HUES48 (cell line): ENCODE measurements at regions not wholly inside any gene's neighbourhood (a gene's known extent, or its start where the extent isn't known, plus 50 kb on each side); places are given as distances from the start of the nearest gene placed in this dataset.

ENCODE experiments used
- H3K27ac ChIP-seq: one replicate; pipeline ENCODE4 v1.7.0; 2013; ENCODE audit warnings: low read depth, low read length, inconsistent platforms
- H3K27me3 ChIP-seq: 2 replicates; pipeline ENCODE4 v1.6.1; 2013; ENCODE audit warnings: mild to moderate bottlenecking, low read length; ENCODE audit not compliant: control insufficient read depth, insufficient read depth
- H3K36me3 ChIP-seq: 2 replicates; pipeline ENCODE4 v1.6.1; 2013; ENCODE audit warnings: low read length; ENCODE audit not compliant: control insufficient read depth, insufficient read depth
- H3K4me1 ChIP-seq: 2 replicates; pipeline ENCODE4 v1.6.1; 2013; ENCODE audit warnings: mild to moderate bottlenecking, low read length; ENCODE audit not compliant: control insufficient read depth, insufficient read depth
- H3K4me3 ChIP-seq: 2 replicates; pipeline ENCODE4 v1.5.1; 2013; ENCODE audit warnings: mild to moderate bottlenecking, low read depth, low read length
- H3K9ac ChIP-seq: 2 replicates; pipeline ENCODE4 v1.6.1; 2013; ENCODE audit warnings: mild to moderate bottlenecking, low read depth, low read length, moderate library complexity
- H3K9me3 ChIP-seq: 2 replicates; pipeline ENCODE4 v1.6.1; 2013; ENCODE audit warnings: low read length; ENCODE audit not compliant: control insufficient read depth, insufficient read depth

GRCh38 chr14:87489196-87489819, 503.7 kb downstream of the GALC start:
- Histone ChIP-seq H3K9ac (no peak overlapping the region), H3K4me3 (no peak overlapping the region), H3K27ac (peak overlapping the region; percentile 14), H3K9me3 (no peaks in the 10 kb centered on the region), H3K27me3 (no peaks in the 10 kb centered on the region), H3K36me3 (no peaks in the 10 kb centered on the region), H3K4me1 (peaks cover 18% of the 10 kb centered on the region)

- Histone ChIP-seq H3K9ac (no peak overlapping the region), H3K27ac (no peak overlapping the region), H3K27me3 (no peaks in the 10 kb centered on the region), H3K4me3 (no peak overlapping the region), H3K9me3 (no peaks in the 10 kb centered on the region), H3K36me3 (no peaks in the 10 kb centered on the region), H3K4me1 (no peaks in the 10 kb centered on the region)
Observed at GRCh38 chr14:87483271-87484260, 509.4 kb downstream of the GALC start.

- Histone ChIP-seq H3K9me3 (no peaks in the 10 kb centered on the region), H3K4me3 (no peak overlapping the region), H3K9ac (no peak overlapping the region), H3K36me3 (no peaks in the 10 kb centered on the region), H3K4me1 (no peaks in the 10 kb centered on the region), H3K27ac (no peak overlapping the region), H3K27me3 (no peaks in the 10 kb centered on the region)
Observed at GRCh38 chr14:87468531-87468930, 524.5 kb downstream of the GALC start.

GRCh38 chr14:87467578-87467977, 525.4 kb downstream of the GALC start:
- H3K4me1 ChIP-seq = no peaks in the 10 kb centered on the region
- no peak overlapping the region for H3K27ac ChIP-seq
- no peaks in the 10 kb centered on the region for H3K9me3 ChIP-seq
- no peaks in the 10 kb centered on the region for H3K27me3 ChIP-seq
- H3K36me3 ChIP-seq = no peaks in the 10 kb centered on the region
- no peak overlapping the region for H3K9ac ChIP-seq
- H3K4me3 ChIP-seq = no peak overlapping the region

- H3K27me3 ChIP-seq = no peaks in the 10 kb centered on the region
- no peaks in the 10 kb centered on the region for H3K9me3 ChIP-seq
- H3K36me3 ChIP-seq = no peaks in the 10 kb centered on the region
- no peak overlapping the region for H3K4me3 ChIP-seq
- H3K9ac ChIP-seq = no peak overlapping the region
- H3K4me1 ChIP-seq = 0 out of 2 replicates have a peak, but pooled peaks cover 3% of the 10 kb centered on the region
- H3K27ac ChIP-seq = no peak overlapping the region
Observed at GRCh38 chr14:87465770-87466169, 527.2 kb downstream of the GALC start.

- Histone ChIP-seq H3K9ac (no peak overlapping the region), H3K27ac (no peak overlapping the region)
Observed at GRCh38 chr14:87461704-87462103, 531.3 kb downstream of the GALC start.

GRCh38 chr14:87457720-87458119, 535.3 kb downstream of the GALC start:
- Histone ChIP-seq H3K4me3 (no peak overlapping the region), H3K36me3 (no peaks in the 10 kb centered on the region), H3K9me3 (no peaks in the 10 kb centered on the region), H3K9ac (no peak overlapping the region), H3K4me1 (0 out of 2 replicates have a peak, but pooled peaks cover 3% of the 10 kb centered on the region), H3K27me3 (no peaks in the 10 kb centered on the region), H3K27ac (no peak overlapping the region)

More at GRCh38 chr14:87461704-87462103, 531.3 kb downstream of the GALC start:
- Histone ChIP-seq H3K27me3 (no peaks in the 10 kb centered on the region), H3K36me3 (no peaks in the 10 kb centered on the region), H3K4me3 (no peak overlapping the region), H3K9me3 (no peaks in the 10 kb centered on the region), H3K4me1 (0 out of 2 replicates have a peak, but pooled peaks cover 3% of the 10 kb centered on the region)

- Histone ChIP-seq H3K4me1 (no peaks in the 10 kb centered on the region), H3K36me3 (no peaks in the 10 kb centered on the region), H3K27me3 (no peaks in the 10 kb centered on the region), H3K4me3 (no peak overlapping the region), H3K27ac (no peak overlapping the region), H3K9ac (no peak overlapping the region), H3K9me3 (no peaks in the 10 kb centered on the region)
Observed at GRCh38 chr14:87450193-87450592, 542.8 kb downstream of the GALC start.

GRCh38 chr14:87449016-87449415, 544.0 kb downstream of the GALC start:
- H3K36me3 ChIP-seq = no peaks in the 10 kb centered on the region
- H3K9ac ChIP-seq = no peak overlapping the region
- no peaks in the 10 kb centered on the region for H3K27me3 ChIP-seq
- H3K27ac ChIP-seq = no peak overlapping the region
- no peak overlapping the region for H3K4me3 ChIP-seq
- no peaks in the 10 kb centered on the region for H3K4me1 ChIP-seq
- H3K9me3 ChIP-seq = no peaks in the 10 kb centered on the region

- H3K4me3 ChIP-seq = no peak overlapping the region
- H3K27me3 ChIP-seq = no peaks in the 10 kb centered on the region
- H3K4me1 ChIP-seq = no peaks in the 10 kb centered on the region
- no peaks in the 10 kb centered on the region for H3K9me3 ChIP-seq
- no peak overlapping the region for H3K27ac ChIP-seq
- H3K36me3 ChIP-seq = no peaks in the 10 kb centered on the region
- H3K9ac ChIP-seq = no peak overlapping the region
Observed at GRCh38 chr14:87443787-87444186, 549.2 kb downstream of the GALC start.

GRCh38 chr14:87443039-87443438, 549.9 kb downstream of the GALC start:
- Histone ChIP-seq H3K9me3 (no peaks in the 10 kb centered on the region), H3K27me3 (no peaks in the 10 kb centered on the region), H3K36me3 (no peaks in the 10 kb centered on the region), H3K9ac (no peak overlapping the region), H3K27ac (no peak overlapping the region), H3K4me3 (no peak overlapping the region), H3K4me1 (no peaks in the 10 kb centered on the region)
